Memory B cell (primary cell): ENCODE measurements at regions not wholly inside any gene's neighbourhood (a gene's known extent, or its start where the extent isn't known, plus 50 kb on each side); places are given as distances from the start of the nearest gene placed in this dataset.
A peak's percentile ranks its signal among the peaks of the same experiment; 100 is the strongest.

Experiments
- ATAC-seq: fragments of 150-1000 bp; cut with Tn5 transposase; 2 replicates; pipeline ENCODE4 v1.10.0; 2021; ENCODE audit warnings: low read depth, mild to moderate bottlenecking, moderate library complexity
- DNase-seq, 2 donors: peaks; one replicate each; pipeline ENCODE4 v3.0.0; 2022; ENCODE audit warnings: low spot score in 2 of 2
- H3K27ac Mint-ChIP-seq: one replicate; pipeline ENCODE4 v1.8.0; 2022; ENCODE audit warnings: mild to moderate bottlenecking, moderate library complexity, mixed read lengths
- H3K27me3 Mint-ChIP-seq: one replicate; pipeline ENCODE4 v1.8.0; 2022; ENCODE audit warnings: mixed read lengths
- H3K36me3 Mint-ChIP-seq: one replicate; pipeline ENCODE4 v1.8.0; 2022; ENCODE audit warnings: mild to moderate bottlenecking, mixed read lengths
- H3K4me1 Mint-ChIP-seq: one replicate; pipeline ENCODE4 v1.8.0; 2022; ENCODE audit warnings: mixed read lengths
- H3K4me3 Mint-ChIP-seq: one replicate; pipeline ENCODE4 v1.8.0; 2022; ENCODE audit warnings: mild to moderate bottlenecking, moderate library complexity, mixed read lengths
- H3K9me3 Mint-ChIP-seq: one replicate; pipeline ENCODE4 v1.8.0; 2022; ENCODE audit warnings: mixed read lengths

GRCh38 chr9:120030847-120031246 lies 549.1 kb downstream of the CDK5RAP2 start:
- Mint-ChIP-seq H3K4me3 (no peak overlapping the region), H3K9me3 (peaks cover 5% of the 10 kb centered on the region), H3K27ac (no peak overlapping the region), H3K4me1 (no peaks in the 10 kb centered on the region), H3K36me3 (no peaks in the 10 kb centered on the region), H3K27me3 (peaks cover 11% of the 10 kb centered on the region)
- no peak for ATAC-seq
- no peak for DNase-seq

GRCh38 chr9:120018550-120018949 lies 561.4 kb downstream of the CDK5RAP2 start:
- Mint-ChIP-seq H3K36me3 (no peaks in the 10 kb centered on the region), H3K4me1 (no peaks in the 10 kb centered on the region), H3K27ac (no peak overlapping the region), H3K27me3 (no peaks in the 10 kb centered on the region), H3K4me3 (no peak overlapping the region), H3K9me3 (peaks cover 3% of the 10 kb centered on the region)
- ATAC-seq: no peak
- no peak for DNase-seq

- Mint-ChIP-seq H3K27me3 (no peaks in the 10 kb centered on the region), H3K36me3 (no peaks in the 10 kb centered on the region), H3K4me3 (no peak overlapping the region), H3K9me3 (peaks cover 2% of the 10 kb centered on the region), H3K27ac (no peak overlapping the region), H3K4me1 (no peaks in the 10 kb centered on the region)
- ATAC-seq (no peak), DNase-seq (no peak)
These were observed 561.9 kb downstream of the CDK5RAP2 start for GRCh38 chr9:120018037-120018436.

- Mint-ChIP-seq H3K36me3 (no peaks in the 10 kb centered on the region), H3K4me1 (no peaks in the 10 kb centered on the region), H3K27ac (no peak overlapping the region), H3K4me3 (no peak overlapping the region), H3K9me3 (peaks cover 2% of the 10 kb centered on the region), H3K27me3 (no peaks in the 10 kb centered on the region)
- no peak for ATAC-seq
- DNase-seq: no peak
These were observed 563.7 kb downstream of the CDK5RAP2 start for GRCh38 chr9:120016231-120016630.

GRCh38 chr9:120014796-120015195 lies 565.2 kb downstream of the CDK5RAP2 start:
- no peaks in the 10 kb centered on the region for H3K9me3 Mint-ChIP-seq
- peaks cover 4% of the 10 kb centered on the region for H3K27me3 Mint-ChIP-seq
- DNase-seq (no peak), ATAC-seq (no peak)
- H3K4me3 Mint-ChIP-seq: no peak overlapping the region
- no peaks in the 10 kb centered on the region for H3K36me3 Mint-ChIP-seq
- no peaks in the 10 kb centered on the region for H3K4me1 Mint-ChIP-seq
- no peak overlapping the region for H3K27ac Mint-ChIP-seq

GRCh38 chr9:120009856-120010255 lies 570.1 kb downstream of the CDK5RAP2 start:
- H3K4me1 Mint-ChIP-seq: no peaks in the 10 kb centered on the region
- H3K27ac Mint-ChIP-seq: no peak overlapping the region
- H3K36me3 Mint-ChIP-seq: no peaks in the 10 kb centered on the region
- no peak overlapping the region for H3K4me3 Mint-ChIP-seq
- H3K9me3 Mint-ChIP-seq: peaks cover 4% of the 10 kb centered on the region
- DNase-seq: no peak
- no peak for ATAC-seq
- peaks cover 8% of the 10 kb centered on the region for H3K27me3 Mint-ChIP-seq

- H3K27me3 Mint-ChIP-seq: peaks cover 4% of the 10 kb centered on the region
- H3K36me3 Mint-ChIP-seq: no peaks in the 10 kb centered on the region
- no peaks in the 10 kb centered on the region for H3K4me1 Mint-ChIP-seq
- peaks cover 2% of the 10 kb centered on the region for H3K9me3 Mint-ChIP-seq
- no peak for ATAC-seq
- no peak overlapping the region for H3K4me3 Mint-ChIP-seq
- DNase-seq: no peak
- no peak overlapping the region for H3K27ac Mint-ChIP-seq
These were observed 578.4 kb downstream of the CDK5RAP2 start for GRCh38 chr9:120001536-120001935.

- DNase-seq (no peak), ATAC-seq (no peak)
- Mint-ChIP-seq H3K36me3 (no peaks in the 10 kb centered on the region), H3K9me3 (no peaks in the 10 kb centered on the region), H3K27ac (no peak overlapping the region), H3K4me1 (no peaks in the 10 kb centered on the region), H3K4me3 (no peak overlapping the region), H3K27me3 (peaks cover 4% of the 10 kb centered on the region)
These were observed 581.4 kb downstream of the CDK5RAP2 start for GRCh38 chr9:119998614-119999013.

- DNase-seq (no peak), ATAC-seq (no peak)
- H3K9me3 Mint-ChIP-seq: no peaks in the 10 kb centered on the region
- H3K27me3 Mint-ChIP-seq: peaks cover 5% of the 10 kb centered on the region
- no peak overlapping the region for H3K27ac Mint-ChIP-seq
- no peaks in the 10 kb centered on the region for H3K4me1 Mint-ChIP-seq
- H3K4me3 Mint-ChIP-seq: no peak overlapping the region
- H3K36me3 Mint-ChIP-seq: no peaks in the 10 kb centered on the region
These were observed 588.2 kb downstream of the CDK5RAP2 start for GRCh38 chr9:119991797-119992196.

- H3K4me1 Mint-ChIP-seq: no peaks in the 10 kb centered on the region
These were observed 593.3 kb downstream of the CDK5RAP2 start for GRCh38 chr9:119986713-119987112.

GRCh38 chr9:119986205-119986604 lies 593.8 kb downstream of the CDK5RAP2 start:
- Mint-ChIP-seq H3K36me3 (no peaks in the 10 kb centered on the region), H3K27me3 (peaks cover 9% of the 10 kb centered on the region), H3K9me3 (no peaks in the 10 kb centered on the region), H3K4me3 (no peak overlapping the region), H3K27ac (no peak overlapping the region), H3K4me1 (no peaks in the 10 kb centered on the region)
- DNase-seq (no peak), ATAC-seq (no peak)

More at GRCh38 chr9:119986713-119987112, 593.3 kb downstream of the CDK5RAP2 start:
- Mint-ChIP-seq H3K9me3 (no peaks in the 10 kb centered on the region), H3K27me3 (peaks cover 7% of the 10 kb centered on the region), H3K27ac (no peak overlapping the region), H3K4me3 (no peak overlapping the region), H3K36me3 (no peaks in the 10 kb centered on the region)
- ATAC-seq: no peak
- no peak for DNase-seq

- no peak for DNase-seq
- peaks cover 1% of the 10 kb centered on the region for H3K4me1 Mint-ChIP-seq
- no peaks in the 10 kb centered on the region for H3K9me3 Mint-ChIP-seq
- no peak overlapping the region for H3K4me3 Mint-ChIP-seq
- H3K36me3 Mint-ChIP-seq: no peaks in the 10 kb centered on the region
- no peak overlapping the region for H3K27ac Mint-ChIP-seq
- ATAC-seq: no peak
- H3K27me3 Mint-ChIP-seq: peaks cover 13% of the 10 kb centered on the region
These were observed 604.8 kb upstream of the BRINP1 start for GRCh38 chr9:119974026-119974425.

GRCh38 chr9:119968836-119969707 lies 599.8 kb upstream of the BRINP1 start:
- Mint-ChIP-seq H3K9me3 (no peaks in the 10 kb centered on the region), H3K4me3 (peak overlapping the region; percentile 32), H3K36me3 (no peaks in the 10 kb centered on the region), H3K27ac (no peak overlapping the region), H3K27me3 (peaks cover 10% of the 10 kb centered on the region), H3K4me1 (peaks cover 2% of the 10 kb centered on the region)
- ATAC-seq (peak; percentile 63), DNase-seq (peak; percentile 28 to 54)

GRCh38 chr9:119967867-119968535 lies 598.8 kb upstream of the BRINP1 start:
- DNase-seq: no peak
- H3K27ac Mint-ChIP-seq: no peak overlapping the region
- H3K4me1 Mint-ChIP-seq: peaks cover 2% of the 10 kb centered on the region
- H3K27me3 Mint-ChIP-seq: peaks cover 8% of the 10 kb centered on the region
- H3K36me3 Mint-ChIP-seq: no peaks in the 10 kb centered on the region
- no peak for ATAC-seq
- H3K9me3 Mint-ChIP-seq: no peaks in the 10 kb centered on the region
- H3K4me3 Mint-ChIP-seq: no peak overlapping the region
